H1 (cell line): ENCODE measurements at regions not wholly inside any gene's neighbourhood (a gene's known extent, or its start where the extent isn't known, plus 50 kb on each side); places are given as distances from the start of the nearest gene placed in this dataset.

Experiments
- CREB1 ChIP-seq: IDR thresholded peaks from 2 replicates; pipeline ENCODE4 v1.6.1; 2012; ENCODE audit warnings: inconsistent platforms
- CTCF ChIP-seq, 3 experiments: IDR thresholded peaks; 1 replicate in 2 of 3; 2 replicates in 1 of 3; pipeline versions ENCODE4 v1.5.1 to v1.6.1; 2011; ENCODE audit warnings: low read length in 3 of 3, mild to moderate bottlenecking in 3 of 3, inconsistent platforms in 2 of 3, low read depth in 1 of 3, moderate library complexity in 1 of 3; ENCODE audit not compliant: insufficient read depth in 1 of 3; ENCODE audit errors: control extremely low read depth in 1 of 3
- E2F6 ChIP-seq: IDR thresholded peaks from 2 replicates; pipeline ENCODE4 v1.6.1; 2012; ENCODE audit warnings: inconsistent platforms
- GABPA ChIP-seq: IDR thresholded peaks from 2 replicates; pipeline ENCODE4 v1.6.1; 2011; ENCODE audit warnings: mild to moderate bottlenecking, low read length, moderate library complexity, borderline replicate concordance; ENCODE audit not compliant: insufficient read depth
- KDM1A ChIP-seq: fragments of 200-600, 300-600 bp; sonication (generic); IDR thresholded peaks from 2 replicates; pipeline ENCODE4 v1.7.1; 2016; ENCODE audit warnings: mild to moderate bottlenecking, low read length, borderline replicate concordance
- POLR2A ChIP-seq, 2 experiments: IDR thresholded peaks; 1 replicate in 1 of 2; 2 replicates in 1 of 2; pipeline ENCODE4 v1.6.1; 2011; ENCODE audit warnings: low read depth in 2 of 2, low read length in 2 of 2, mild to moderate bottlenecking in 2 of 2; ENCODE audit errors: control extremely low read depth in 1 of 2
- POLR2AphosphoS5 ChIP-seq: IDR thresholded peaks from 2 replicates; pipeline ENCODE4 v1.6.1; 2011; ENCODE audit warnings: low read depth, low read length
- SRF ChIP-seq: IDR thresholded peaks from 2 replicates; pipeline ENCODE4 v1.6.1; 2011; ENCODE audit warnings: mild to moderate bottlenecking, low read depth, low read length, moderate library complexity

- TF ChIP-seq CREB1 (no peak), POLR2AphosphoS5 (no peak), GABPA (no peak), KDM1A (no peak), CTCF (IDR thresholded peaks at IDR 0.05; ENCODE audit: control extremely low read depth in 1 of 3, insufficient read depth in 1 of 3, low read depth in 1 of 3, low read length in 3 of 3) (no peak), POLR2A (IDR thresholded peaks at IDR 0.05; ENCODE audit: control extremely low read depth in 1 of 2, low read depth in 2 of 2, low read length in 2 of 2) (no peak), E2F6 (no peak), SRF (no peak)
These were observed 166.1 kb upstream of the SEMA6A start for GRCh38 chr5:116740771-116741170.
